ENCODE measurements at regions not wholly inside any gene's neighbourhood (a gene's known extent, or its start where the extent isn't known, plus 50 kb on each side); places are given as distances from the start of the nearest gene placed in this dataset.
A peak's percentile ranks its signal among the peaks of the same experiment; 100 is the strongest.

DNA sequence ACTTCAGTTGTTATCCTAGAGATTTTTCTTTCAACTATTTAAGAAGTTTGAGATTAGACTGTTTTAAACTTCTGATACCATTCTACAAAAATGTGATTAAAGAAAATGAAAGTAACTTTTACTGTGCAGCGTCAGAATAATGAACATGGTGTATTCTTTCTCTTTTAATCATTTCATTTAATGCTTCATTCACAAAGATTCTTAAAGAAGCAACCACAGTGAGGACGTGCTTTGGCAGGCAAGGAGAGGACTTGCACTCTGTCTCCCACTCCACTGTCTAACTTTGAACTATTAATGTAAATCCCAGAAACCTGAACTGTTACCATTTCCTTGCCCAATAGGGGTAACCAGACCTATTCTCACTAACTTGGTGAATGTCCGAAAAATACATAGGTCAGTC lies 137.0 kb downstream of the KCNRG start:
- H3K4me1 ChIP-seq (ENCODE audit: insufficient read depth, low read length): peaks cover 4% of the 10 kb centered on the region
- Mint-ChIP-seq H3K27me3 (ENCODE audit: low read depth, unreplicated experiment) (no peaks in the 10 kb centered on the region), H3K4me1 (ENCODE audit: low read depth, unreplicated experiment) (peaks cover 16% of the 10 kb centered on the region), H3K9me3 (ENCODE audit: unreplicated experiment) (no peaks in the 10 kb centered on the region), H3K27ac (ENCODE audit: unreplicated experiment) (no peak overlapping the region), H3K4me3 (ENCODE audit: unreplicated experiment) (no peak overlapping the region), H3K36me3 (ENCODE audit: low read depth, unreplicated experiment) (no peaks in the 10 kb centered on the region)
- H3K9me3 ChIP-seq (ENCODE audit: insufficient read depth, low read depth, low read length): no peaks in the 10 kb centered on the region
- no peaks in the 10 kb centered on the region for H3K79me2 ChIP-seq (ENCODE audit: insufficient read depth, low read length)
- no peaks in the 10 kb centered on the region for H4K20me1 ChIP-seq (ENCODE audit: insufficient read depth, low read length)
- TF ChIP-seq, protein P1, sequence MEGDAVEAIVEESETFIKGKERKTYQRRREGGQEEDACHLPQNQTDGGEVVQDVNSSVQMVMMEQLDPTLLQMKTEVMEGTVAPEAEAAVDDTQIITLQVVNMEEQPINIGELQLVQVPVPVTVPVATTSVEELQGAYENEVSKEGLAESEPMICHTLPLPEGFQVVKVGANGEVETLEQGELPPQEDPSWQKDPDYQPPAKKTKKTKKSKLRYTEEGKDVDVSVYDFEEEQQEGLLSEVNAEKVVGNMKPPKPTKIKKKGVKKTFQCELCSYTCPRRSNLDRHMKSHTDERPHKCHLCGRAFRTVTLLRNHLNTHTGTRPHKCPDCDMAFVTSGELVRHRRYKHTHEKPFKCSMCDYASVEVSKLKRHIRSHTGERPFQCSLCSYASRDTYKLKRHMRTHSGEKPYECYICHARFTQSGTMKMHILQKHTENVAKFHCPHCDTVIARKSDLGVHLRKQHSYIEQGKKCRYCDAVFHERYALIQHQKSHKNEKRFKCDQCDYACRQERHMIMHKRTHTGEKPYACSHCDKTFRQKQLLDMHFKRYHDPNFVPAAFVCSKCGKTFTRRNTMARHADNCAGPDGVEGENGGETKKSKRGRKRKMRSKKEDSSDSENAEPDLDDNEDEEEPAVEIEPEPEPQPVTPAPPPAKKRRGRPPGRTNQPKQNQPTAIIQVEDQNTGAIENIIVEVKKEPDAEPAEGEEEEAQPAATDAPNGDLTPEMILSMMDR (IDR thresholded peaks at IDR 0.05; ENCODE audit: insufficient read depth, low read depth, low read length): no peak
- TF ChIP-seq EZH2 (IDR thresholded peaks at IDR 0.05; ENCODE audit: insufficient read depth, low read length): no peak
- H3K9ac ChIP-seq (ENCODE audit: low read length): no peak overlapping the region
- no peaks in the 10 kb centered on the region for H3K36me3 ChIP-seq (ENCODE audit: insufficient read depth, low read length)
- no peak overlapping the region for H3K4me3 ChIP-seq (ENCODE audit: insufficient read depth, low read depth, low read length)
- peak overlapping the region; percentile 14 for H2AFZ ChIP-seq (ENCODE audit: low read depth, low read length)
- H3K27me3 ChIP-seq (ENCODE audit: insufficient read depth, low read length): no peaks in the 10 kb centered on the region
- DNase-seq (ENCODE audit: low read depth): no peak
- FAIRE-seq: no peak
- H3K27ac ChIP-seq (ENCODE audit: low read depth, low read length): no peak overlapping the region
- H3K4me2 ChIP-seq (ENCODE audit: low read length): peak overlapping the region; percentile 58

GRCh38 chr13:50152655-50153309 lies 137.5 kb downstream of the KCNRG start:
- Histone ChIP-seq H3K36me3 (ENCODE audit: insufficient read depth, low read length) (no peaks in the 10 kb centered on the region), H3K79me2 (ENCODE audit: insufficient read depth, low read length) (no peaks in the 10 kb centered on the region), H2AFZ (ENCODE audit: low read depth, low read length) (no peak overlapping the region), H3K9ac (ENCODE audit: low read length) (no peak overlapping the region), H3K4me3 (ENCODE audit: insufficient read depth, low read depth, low read length) (no peak overlapping the region), H3K4me1 (ENCODE audit: insufficient read depth, low read length) (peaks cover 4% of the 10 kb centered on the region), H3K9me3 (ENCODE audit: insufficient read depth, low read depth, low read length) (no peaks in the 10 kb centered on the region), H3K27me3 (ENCODE audit: insufficient read depth, low read length) (no peaks in the 10 kb centered on the region), H3K4me2 (ENCODE audit: low read length) (peak overlapping the region; percentile 58), H3K27ac (ENCODE audit: low read depth, low read length) (no peak overlapping the region), H4K20me1 (ENCODE audit: insufficient read depth, low read length) (no peaks in the 10 kb centered on the region)
- no peaks in the 10 kb centered on the region for H3K36me3 Mint-ChIP-seq (ENCODE audit: low read depth, unreplicated experiment)
- no peak for TF ChIP-seq EZH2 (IDR thresholded peaks at IDR 0.05; ENCODE audit: insufficient read depth, low read length)
- TF ChIP-seq, protein P1 (IDR thresholded peaks at IDR 0.05; ENCODE audit: insufficient read depth, low read depth, low read length): no peak
- H3K4me3 Mint-ChIP-seq (ENCODE audit: unreplicated experiment): no peak overlapping the region
- no peak overlapping the region for H3K27ac Mint-ChIP-seq (ENCODE audit: unreplicated experiment)
- peaks cover 16% of the 10 kb centered on the region for H3K4me1 Mint-ChIP-seq (ENCODE audit: low read depth, unreplicated experiment)
- no peak for DNase-seq (ENCODE audit: low read depth)
- no peaks in the 10 kb centered on the region for H3K9me3 Mint-ChIP-seq (ENCODE audit: unreplicated experiment)
- no peaks in the 10 kb centered on the region for H3K27me3 Mint-ChIP-seq (ENCODE audit: low read depth, unreplicated experiment)
- peak; percentile 54 for FAIRE-seq

- Histone ChIP-seq H3K27me3 (ENCODE audit: insufficient read depth, low read length) (no peaks in the 10 kb centered on the region), H3K36me3 (ENCODE audit: insufficient read depth, low read length) (no peaks in the 10 kb centered on the region), H3K4me3 (ENCODE audit: insufficient read depth, low read depth, low read length) (no peak overlapping the region), H3K9me3 (ENCODE audit: insufficient read depth, low read depth, low read length) (no peaks in the 10 kb centered on the region), H3K4me2 (ENCODE audit: low read length) (no peak overlapping the region), H2AFZ (ENCODE audit: low read depth, low read length) (no peak overlapping the region), H3K27ac (ENCODE audit: low read depth, low read length) (no peak overlapping the region), H4K20me1 (ENCODE audit: insufficient read depth, low read length) (no peaks in the 10 kb centered on the region), H3K9ac (ENCODE audit: low read length) (no peak overlapping the region), H3K79me2 (ENCODE audit: insufficient read depth, low read length) (no peaks in the 10 kb centered on the region), H3K4me1 (ENCODE audit: insufficient read depth, low read length) (peaks cover 4% of the 10 kb centered on the region)
- no peaks in the 10 kb centered on the region for H3K36me3 Mint-ChIP-seq (ENCODE audit: low read depth, unreplicated experiment)
- peaks cover 16% of the 10 kb centered on the region for H3K4me1 Mint-ChIP-seq (ENCODE audit: low read depth, unreplicated experiment)
- DNase-seq (ENCODE audit: low read depth) (no peak), FAIRE-seq (no peak)
- TF ChIP-seq EZH2 (IDR thresholded peaks at IDR 0.05; ENCODE audit: insufficient read depth, low read length): no peak
- TF ChIP-seq, protein P1 (IDR thresholded peaks at IDR 0.05; ENCODE audit: insufficient read depth, low read depth, low read length): no peak
- H3K9me3 Mint-ChIP-seq (ENCODE audit: unreplicated experiment): no peaks in the 10 kb centered on the region
- no peak overlapping the region for H3K27ac Mint-ChIP-seq (ENCODE audit: unreplicated experiment)
- no peak overlapping the region for H3K4me3 Mint-ChIP-seq (ENCODE audit: unreplicated experiment)
- H3K27me3 Mint-ChIP-seq (ENCODE audit: low read depth, unreplicated experiment): no peaks in the 10 kb centered on the region
Measured at GRCh38 chr13:50153401-50153800, 138.2 kb downstream of the KCNRG start.

Data from astrocyte (in vitro differentiated cells and primary cell).